OCI-LY1 (cell line): ENCODE measurements at regions not wholly inside any gene's neighbourhood (a gene's known extent, or its start where the extent isn't known, plus 50 kb on each side); places are given as distances from the start of the nearest gene placed in this dataset.

ENCODE experiments used
- EZH2 ChIP-seq: fragments of 200-600 bp; sonication (generic), shearing (Covaris generic); IDR thresholded peaks from 2 replicates; pipeline ENCODE4 v1.8.0; 2017; ENCODE audit warnings: borderline replicate concordance, mixed run types, mild to moderate bottlenecking, antibody characterized with exemption, low read length, moderate library complexity, mixed read lengths
- TF ChIP-seq, protein P1 (sequence below): fragments of 200-600 bp; sonication (generic), shearing (Covaris generic); IDR thresholded peaks from 2 replicates; pipeline ENCODE4 v1.5.1; 2017; ENCODE audit warnings: mild to moderate bottlenecking, antibody characterized with exemption, low read length, moderate library complexity, mixed read lengths

DNA sequence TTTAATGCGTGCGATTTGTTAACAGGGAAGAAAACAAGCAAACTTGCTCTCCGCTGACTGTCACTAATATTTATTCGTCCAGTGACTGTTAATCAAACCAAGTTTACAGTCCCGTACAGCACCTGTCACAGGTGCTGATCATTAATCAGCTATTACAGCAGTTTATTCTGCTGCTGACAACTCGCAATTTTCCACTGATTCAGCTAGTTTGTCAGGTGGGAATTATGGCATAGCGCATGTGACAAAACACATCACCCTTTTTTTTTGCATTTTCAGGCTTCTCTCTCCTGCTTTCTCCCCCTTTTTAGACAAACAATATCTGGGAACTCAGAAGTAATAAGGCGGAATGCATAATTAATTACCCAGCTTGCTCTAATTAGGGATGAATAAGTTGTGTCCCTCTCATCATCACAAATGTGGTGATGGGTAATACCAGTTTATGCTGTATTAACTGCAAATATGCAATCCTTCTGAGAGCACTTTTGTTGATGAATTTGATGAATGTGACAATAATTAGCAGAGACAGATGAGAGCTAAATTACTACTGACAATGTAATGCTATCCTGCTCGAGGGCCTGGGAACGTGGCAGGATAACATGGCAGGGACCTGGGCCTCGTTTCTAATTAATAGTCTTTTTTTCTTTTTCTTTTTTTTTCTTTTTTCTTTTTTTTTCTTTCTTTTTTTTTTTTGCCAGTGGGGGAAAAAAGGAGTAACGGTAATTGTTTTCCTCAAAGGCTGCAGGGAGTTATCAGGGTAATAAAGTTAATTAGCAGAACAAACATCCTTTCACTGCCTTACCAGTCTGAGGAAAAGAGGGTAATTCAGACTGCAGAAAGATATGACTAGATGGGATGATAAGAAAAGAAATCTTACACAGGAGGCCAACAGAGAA lies 150.3 kb upstream of the SOX2 start:
- TF ChIP-seq EZH2: no peak
- TF ChIP-seq, protein P1, sequence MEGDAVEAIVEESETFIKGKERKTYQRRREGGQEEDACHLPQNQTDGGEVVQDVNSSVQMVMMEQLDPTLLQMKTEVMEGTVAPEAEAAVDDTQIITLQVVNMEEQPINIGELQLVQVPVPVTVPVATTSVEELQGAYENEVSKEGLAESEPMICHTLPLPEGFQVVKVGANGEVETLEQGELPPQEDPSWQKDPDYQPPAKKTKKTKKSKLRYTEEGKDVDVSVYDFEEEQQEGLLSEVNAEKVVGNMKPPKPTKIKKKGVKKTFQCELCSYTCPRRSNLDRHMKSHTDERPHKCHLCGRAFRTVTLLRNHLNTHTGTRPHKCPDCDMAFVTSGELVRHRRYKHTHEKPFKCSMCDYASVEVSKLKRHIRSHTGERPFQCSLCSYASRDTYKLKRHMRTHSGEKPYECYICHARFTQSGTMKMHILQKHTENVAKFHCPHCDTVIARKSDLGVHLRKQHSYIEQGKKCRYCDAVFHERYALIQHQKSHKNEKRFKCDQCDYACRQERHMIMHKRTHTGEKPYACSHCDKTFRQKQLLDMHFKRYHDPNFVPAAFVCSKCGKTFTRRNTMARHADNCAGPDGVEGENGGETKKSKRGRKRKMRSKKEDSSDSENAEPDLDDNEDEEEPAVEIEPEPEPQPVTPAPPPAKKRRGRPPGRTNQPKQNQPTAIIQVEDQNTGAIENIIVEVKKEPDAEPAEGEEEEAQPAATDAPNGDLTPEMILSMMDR: no peak
